RPMI7951 (cell line): ENCODE measurements at regions not wholly inside any gene's neighbourhood (a gene's known extent, or its start where the extent isn't known, plus 50 kb on each side); places are given as distances from the start of the nearest gene placed in this dataset.
"Not testable (repeated sequence)": the region's sequence is repeated elsewhere in the genome, so short reads cannot be mapped to it uniquely, and the experiment has no call there.

Experiments
- DNase-seq: peaks from one replicate; pipeline ENCODE4 v3.0.0-alpha.2; 2012; ENCODE audit warnings: low read depth

DNA sequence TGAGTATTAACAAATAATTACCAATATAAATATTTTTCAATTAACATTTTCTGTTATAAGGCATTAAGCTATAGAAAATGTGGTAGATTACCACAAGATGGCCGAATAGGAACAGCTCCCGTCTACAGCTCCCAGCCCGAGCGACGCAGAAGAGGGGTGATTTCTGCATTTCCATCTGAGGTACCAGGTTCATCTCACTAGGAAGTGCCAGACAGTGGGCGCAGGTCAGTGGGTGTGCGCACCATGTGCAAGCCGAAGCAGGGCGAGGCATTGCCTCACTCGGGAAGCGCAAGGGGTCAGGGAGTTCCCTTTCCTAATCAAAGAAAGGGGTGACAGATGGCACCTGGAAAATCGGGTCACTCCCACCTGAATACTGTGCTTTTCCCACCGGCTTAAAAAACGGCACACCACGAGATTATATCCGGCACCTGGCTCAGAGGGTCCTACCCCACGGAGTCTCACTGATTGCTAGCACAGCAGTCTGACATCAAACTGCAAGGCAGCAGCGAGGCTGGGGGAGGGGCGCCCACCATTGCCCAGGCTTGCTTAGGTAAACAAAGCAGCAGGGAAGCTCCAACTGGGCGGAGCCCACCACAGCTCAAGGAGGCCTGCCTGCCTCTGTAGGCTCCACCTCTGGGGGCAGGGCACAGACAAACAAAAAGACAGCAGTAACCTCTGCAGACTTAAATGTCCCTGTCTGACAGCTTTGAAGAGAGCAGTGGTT lies 808.4 kb downstream of the FSCB start:
- not testable (repeated sequence) for DNase-seq

DNA sequence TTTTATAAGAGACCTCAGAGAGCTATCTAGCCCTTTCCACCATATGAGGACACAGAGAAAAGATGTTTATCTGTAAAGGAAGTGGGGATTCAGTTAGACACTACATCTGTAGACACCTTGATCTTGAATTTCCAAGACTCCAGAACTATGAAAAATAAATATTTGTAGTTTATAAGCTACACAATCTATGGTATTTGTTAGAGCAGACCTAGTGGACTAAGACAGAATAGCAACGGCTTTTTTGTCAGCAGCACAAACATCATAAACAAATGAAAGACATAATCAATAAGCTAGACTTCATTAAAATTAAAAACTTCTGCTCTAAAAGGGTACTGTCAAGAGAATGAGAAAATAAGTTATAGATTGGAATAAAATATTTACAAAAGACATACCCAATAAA lies 810.1 kb downstream of the FSCB start:
- no peak for DNase-seq

DNA sequence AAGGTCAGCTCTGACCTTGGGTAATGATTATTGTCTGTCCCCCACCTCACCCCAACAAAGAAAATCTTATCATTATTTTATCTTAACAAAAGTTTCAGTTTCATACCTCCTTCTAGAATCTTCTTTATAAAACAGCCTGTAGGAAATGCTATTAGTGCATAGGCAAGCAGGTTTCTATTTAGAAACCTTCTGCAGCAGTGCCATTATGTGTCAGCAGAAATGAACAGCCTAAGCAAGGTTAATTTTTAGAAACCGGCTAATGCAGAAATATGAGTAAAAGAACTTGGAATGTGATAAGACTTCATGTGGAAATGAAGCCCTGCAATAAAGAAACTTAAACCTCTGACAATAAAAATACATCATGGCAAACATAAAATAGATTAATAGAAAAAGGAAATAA lies 814.4 kb downstream of the FSCB start:
- no peak for DNase-seq

DNA sequence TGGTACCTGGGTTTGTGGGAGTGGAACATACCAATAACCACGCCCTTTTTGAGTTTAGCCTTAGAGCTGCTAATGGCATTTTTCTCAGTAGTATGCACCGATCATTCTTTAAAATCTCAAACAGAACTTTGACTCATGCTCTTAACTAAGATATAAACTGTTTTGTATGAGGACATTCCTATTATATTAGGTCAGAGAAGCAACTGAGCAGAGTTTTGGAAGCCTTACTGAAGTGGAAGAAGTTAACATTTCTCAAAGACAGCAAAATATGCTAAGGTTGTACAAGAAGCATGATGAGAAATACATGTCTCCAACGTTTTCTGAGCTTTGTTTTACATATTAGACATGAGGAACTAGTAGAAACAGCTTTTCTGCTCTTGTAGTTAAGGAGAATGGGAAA lies 819.2 kb downstream of the FSCB start:
- no peak for DNase-seq

DNA sequence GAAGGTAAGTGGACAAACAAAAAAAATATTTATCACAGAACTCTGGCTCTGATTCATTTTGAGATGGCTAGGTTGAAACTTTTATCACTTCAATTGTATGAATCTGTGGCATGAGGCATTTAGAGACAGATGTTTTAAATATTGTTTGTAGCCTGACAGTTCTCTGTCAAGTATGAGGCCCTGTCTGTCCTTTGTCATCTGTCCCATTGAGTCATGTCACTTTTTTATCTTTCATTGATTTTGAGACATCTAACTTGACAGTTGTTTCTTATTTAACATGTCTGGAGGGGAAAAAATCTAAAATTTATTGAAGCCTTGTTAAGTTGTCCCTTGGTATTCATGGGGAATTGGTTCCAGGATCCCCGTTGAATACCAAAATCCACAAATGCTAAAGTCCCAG lies 829.5 kb downstream of the FSCB start:
- no peak for DNase-seq

DNA sequence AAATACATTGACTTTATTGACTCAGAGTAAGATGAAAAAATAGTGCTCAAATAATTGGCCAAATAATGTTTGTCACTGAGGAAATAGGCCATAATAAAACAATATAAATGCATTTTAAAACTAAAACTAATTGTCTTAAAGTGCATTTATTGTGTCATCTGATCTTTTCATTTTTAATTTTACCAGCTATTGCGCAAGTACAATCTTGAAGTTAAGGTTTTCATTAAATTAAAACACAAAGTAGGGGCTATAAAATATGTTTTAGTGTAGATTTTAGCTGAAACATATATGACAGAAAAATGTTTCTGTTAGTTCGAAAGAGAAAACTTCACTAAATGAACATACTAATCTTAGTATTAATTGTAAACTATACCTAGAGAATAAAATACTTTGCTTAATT lies 832.8 kb downstream of the FSCB start:
- no peak for DNase-seq

DNA sequence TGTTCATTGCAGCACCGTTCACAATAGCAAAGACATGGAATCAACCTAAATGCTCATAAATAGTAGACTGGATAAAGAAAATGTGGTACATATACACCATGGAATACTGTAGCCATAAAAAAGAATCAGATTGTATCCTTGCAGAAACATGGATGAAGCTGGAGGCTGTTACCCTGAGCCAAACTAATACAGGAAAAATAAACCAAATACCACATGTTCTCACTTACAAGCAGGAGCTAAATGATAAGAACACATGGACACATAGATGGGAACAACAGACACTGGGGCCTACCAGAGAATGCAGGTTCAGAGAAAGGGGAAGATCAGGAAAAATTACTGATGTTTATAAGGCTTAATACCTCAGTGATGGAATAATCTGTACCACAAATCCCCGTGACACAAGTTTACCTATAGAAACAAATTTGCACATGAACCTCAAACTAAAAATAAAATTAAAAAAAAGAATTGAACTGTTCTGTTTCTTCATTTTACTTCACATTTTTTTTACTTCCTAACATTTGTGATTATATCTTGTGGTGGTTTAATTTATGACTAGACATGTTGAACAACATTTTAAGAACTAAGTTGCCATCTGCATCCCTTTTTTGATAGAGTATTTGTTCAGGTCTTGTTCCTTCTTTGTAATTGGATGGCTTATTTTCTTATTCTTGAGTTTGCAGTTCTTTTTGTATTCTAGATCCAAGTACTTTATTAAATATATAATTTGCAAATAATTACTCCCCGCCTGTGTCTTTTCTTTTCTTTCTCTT lies 835.2 kb downstream of the FSCB start:
- DNase-seq, result no peak

- no peak for DNase-seq
Observed at GRCh38 chr14:43669355-43669754, 837.7 kb downstream of the FSCB start.

- no peak for DNase-seq
Observed at GRCh38 chr14:43665570-43666267, 841.4 kb downstream of the FSCB start.

- not testable (repeated sequence) for DNase-seq
Observed at GRCh38 chr14:43655194-43655593, 851.9 kb downstream of the FSCB start.

GRCh38 chr14:43651896-43652295 lies 855.2 kb downstream of the FSCB start:
- no peak for DNase-seq

- no peak for DNase-seq
Observed at GRCh38 chr14:43651185-43651787, 855.8 kb downstream of the FSCB start.

DNA sequence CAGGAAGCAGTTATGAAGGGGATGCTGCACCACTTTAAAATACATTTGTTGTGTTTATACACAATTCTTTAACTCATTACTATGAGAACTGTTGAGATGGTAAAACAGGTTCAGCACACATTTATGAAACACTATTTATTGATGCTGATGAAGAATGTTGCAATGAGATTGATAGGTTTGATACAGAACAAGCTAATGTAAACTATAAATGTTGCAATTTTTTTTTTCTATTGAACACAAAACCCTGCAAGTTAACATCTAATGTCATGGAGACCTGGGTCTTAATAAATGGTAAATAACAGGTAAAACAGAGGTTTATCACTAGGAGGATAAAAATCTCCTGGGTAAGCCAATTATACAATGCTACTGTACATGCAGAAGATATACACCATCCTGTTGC lies 857.6 kb downstream of the FSCB start:
- DNase-seq, result no peak

DNA sequence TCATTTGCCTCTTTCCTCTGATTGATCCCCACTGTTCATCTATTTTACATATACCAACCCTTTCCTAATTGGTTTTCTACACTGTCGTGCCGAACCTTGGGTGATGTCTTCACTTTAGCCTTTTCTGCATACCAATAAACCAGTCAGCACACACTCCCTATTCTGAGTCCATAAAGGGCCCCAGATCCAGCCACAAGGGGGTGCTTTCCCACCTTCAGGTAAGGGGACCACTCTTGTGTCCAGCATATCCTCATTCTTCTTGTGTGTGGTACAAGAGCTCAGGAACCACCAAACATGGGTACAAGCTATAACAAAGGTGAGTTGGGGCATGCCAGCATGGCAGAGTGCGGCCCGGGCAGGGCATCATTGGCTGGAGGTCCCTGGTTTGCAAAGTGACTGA lies 859.8 kb downstream of the FSCB start:
- DNase-seq, result no peak

DNA sequence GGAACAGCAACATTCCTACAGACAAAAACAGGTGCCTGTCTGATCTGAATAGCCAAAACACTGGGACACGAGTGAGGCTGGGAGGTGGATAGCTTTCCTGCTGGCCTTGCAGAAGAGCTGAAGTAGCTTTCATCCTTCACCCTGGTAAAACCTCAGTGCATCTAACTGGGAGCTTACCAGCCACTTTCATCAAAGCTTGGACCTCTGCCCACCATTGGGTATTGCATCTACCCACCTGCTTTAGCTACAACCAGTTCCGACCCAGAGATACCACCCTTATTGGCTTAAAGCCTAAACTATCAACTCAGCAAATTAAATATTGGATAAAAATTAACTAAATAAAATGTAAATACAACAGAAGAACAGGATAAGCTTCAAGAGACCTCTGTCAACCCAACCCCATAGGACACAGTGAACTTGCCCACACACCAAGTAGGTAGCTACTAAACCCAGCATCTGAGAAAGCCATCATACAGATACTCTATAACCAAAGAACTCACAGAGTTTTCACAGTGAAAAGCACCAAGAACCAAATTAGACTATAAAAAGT lies 866.3 kb downstream of the FSCB start:
- DNase-seq, result no peak

GRCh38 chr14:43625294-43625693 lies 881.8 kb downstream of the FSCB start:
- no peak for DNase-seq

GRCh38 chr14:43621282-43621681 lies 885.8 kb downstream of the FSCB start:
- no peak for DNase-seq

DNA sequence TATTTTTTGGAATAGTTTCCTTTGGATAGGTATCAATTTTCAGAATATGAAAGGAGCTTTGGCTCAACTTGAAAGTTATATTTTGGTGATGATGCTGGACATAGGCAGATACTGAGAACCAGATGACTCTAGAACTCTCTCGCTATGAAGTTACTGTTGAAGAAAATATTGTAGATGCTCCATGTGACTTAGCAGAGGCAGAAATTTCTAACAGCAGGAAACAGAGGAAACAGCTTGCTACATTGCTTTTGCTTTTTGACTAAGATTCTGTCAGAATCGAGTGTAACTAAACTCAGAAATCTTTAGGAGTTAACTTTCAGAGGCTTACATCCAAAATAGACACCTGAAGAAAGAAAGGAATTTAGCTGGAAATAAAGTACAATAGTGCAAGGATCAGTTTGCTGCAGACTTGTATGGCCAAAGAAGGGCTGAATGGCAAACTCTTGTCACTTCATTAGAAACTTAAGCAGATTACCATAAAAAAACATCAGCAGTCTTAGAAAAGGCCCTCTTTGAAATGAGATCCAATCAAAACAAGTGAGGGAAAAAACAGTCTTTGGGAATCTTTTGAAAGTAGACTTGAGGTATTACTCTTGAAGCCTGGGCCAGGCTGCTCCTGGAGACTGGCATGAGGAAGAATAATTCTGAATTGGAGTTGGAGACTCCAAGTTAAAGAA lies 911.8 kb downstream of the FSCB start:
- no peak for DNase-seq

DNA sequence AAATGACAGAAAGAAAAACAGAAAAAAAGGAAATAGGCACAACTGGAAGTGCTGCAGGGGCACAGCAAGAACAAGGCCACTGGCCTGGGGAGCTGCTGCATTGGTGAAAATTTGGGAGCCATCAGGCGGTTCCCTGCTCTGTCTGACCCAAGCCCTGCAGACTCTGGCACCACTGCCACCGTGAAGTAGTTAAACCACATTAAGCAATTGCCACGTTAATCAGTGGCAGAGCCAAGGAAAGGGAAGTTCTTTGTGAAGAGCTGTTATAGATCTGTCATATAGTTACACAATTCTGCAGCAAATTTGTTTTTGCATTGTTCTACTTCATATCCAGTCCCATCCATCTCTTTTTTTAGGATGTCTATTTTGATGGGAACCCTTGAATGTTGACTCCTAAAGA lies 915.3 kb downstream of the FSCB start:
- DNase-seq, result no peak

GRCh38 chr14:43587183-43587582 lies 919.9 kb downstream of the FSCB start:
- DNase-seq, result no peak

- DNase-seq, result no peak
Observed at GRCh38 chr14:43579671-43580070, 927.4 kb downstream of the FSCB start.

GRCh38 chr14:43568022-43568421 lies 939.1 kb downstream of the FSCB start:
- no peak for DNase-seq
